Thymus (tissue), 11 donors: ENCODE measurements at regions not wholly inside any gene's neighbourhood (a gene's known extent, or its start where the extent isn't known, plus 50 kb on each side); places are given as distances from the start of the nearest gene placed in this dataset.
A peak's percentile ranks its signal among the peaks of the same experiment; 100 is the strongest.

Experiments
- DNase-seq, 9 donors: peaks; one replicate each; pipeline ENCODE4 v3.0.0-alpha.2; 2013; ENCODE audit warnings: low spot score in 9 of 9, low read depth in 6 of 9, missing footprints in 1 of 9
- H3K27ac ChIP-seq, 2 donors: one replicate each; pipeline ENCODE4 v1.5.1; 2013; ENCODE audit warnings: control low read depth in 1 of 2, low read depth in 1 of 2, low read length in 1 of 2, mild to moderate bottlenecking in 1 of 2, moderate library complexity in 1 of 2
- H3K27me3 ChIP-seq, 2 donors: one replicate each; pipeline ENCODE4 v1.5.1; 2013; ENCODE audit warnings: low read length in 1 of 2; ENCODE audit not compliant: control insufficient read depth in 2 of 2, insufficient read depth in 1 of 2
- H3K36me3 ChIP-seq, 2 donors: one replicate each; pipeline ENCODE4 v1.5.1; 2013; ENCODE audit warnings: low read length in 1 of 2, mild to moderate bottlenecking in 1 of 2, moderate library complexity in 1 of 2; ENCODE audit not compliant: control insufficient read depth in 2 of 2, insufficient read depth in 2 of 2
- H3K4me1 ChIP-seq, 2 donors: one replicate each; pipeline ENCODE4 v1.5.1; 2013; ENCODE audit warnings: low read length in 2 of 2; ENCODE audit not compliant: control insufficient read depth in 2 of 2, insufficient read depth in 2 of 2
- H3K4me3 ChIP-seq, 2 donors: one replicate each; pipeline ENCODE4 v1.5.1; 2013; ENCODE audit warnings: low read length in 2 of 2, control low read depth in 1 of 2, mild to moderate bottlenecking in 1 of 2
- H3K9me3 ChIP-seq, 2 donors: one replicate each; pipeline ENCODE4 v1.5.1; 2013; ENCODE audit warnings: low read length in 1 of 2, mild to moderate bottlenecking in 1 of 2; ENCODE audit not compliant: control insufficient read depth in 2 of 2, insufficient read depth in 1 of 2
- WGBS: extraction: QIAGEN DNeasy Blood & Tissue Kit; methylation state at CpG from one replicate; pipeline ENCODE4 v1.1.7; 2013; 5-methylcytosine and 5-hydroxymethylcytosine counted together
- donor health status: healthy.

GRCh38 chr14:89620436-89620835 lies 203.4 kb upstream of the FOXN3 start:
- Histone ChIP-seq H3K27me3 (no peaks in the 10 kb centered on the region), H3K36me3 (no peaks in the 10 kb centered on the region), H3K4me1 (peaks cover 15 to 36% of the 10 kb centered on the region in 2 donors), H3K27ac (peak overlapping the region; percentile 65 to 66), H3K9me3 (peaks cover 0 to 4% of the 10 kb centered on the region in 2 donors), H3K4me3 (no peak overlapping the region)
- 93% methylated on average over 6 of the region's 6 CpGs for WGBS
- DNase-seq: no peak

- Histone ChIP-seq H3K4me3 (peak overlapping the region; percentile 61 to 91), H3K4me1 (peaks cover 21 to 34% of the 10 kb centered on the region in 2 donors), H3K9me3 (no peaks in the 10 kb centered on the region), H3K36me3 (no peaks in the 10 kb centered on the region), H3K27me3 (no peaks in the 10 kb centered on the region), H3K27ac (peak overlapping the region; percentile 65 to 92)
- 62% methylated on average over 4 of the region's 4 CpGs for WGBS
- peak in 1 of 9 donors; percentile 37 for DNase-seq
These were observed 202.6 kb upstream of the FOXN3 start for GRCh38 chr14:89619596-89619995.

GRCh38 chr14:89618811-89619551 lies 201.9 kb upstream of the FOXN3 start:
- H3K4me1 ChIP-seq: peaks cover 25 to 39% of the 10 kb centered on the region in 2 donors
- H3K27ac ChIP-seq: peak overlapping the region; percentile 83 to 92
- H3K27me3 ChIP-seq: no peaks in the 10 kb centered on the region
- H3K9me3 ChIP-seq: no peaks in the 10 kb centered on the region
- peak overlapping the region; percentile 65 to 91 for H3K4me3 ChIP-seq
- under 1% methylated on average over 66 of the region's 66 CpGs for WGBS
- H3K36me3 ChIP-seq: no peaks in the 10 kb centered on the region
- DNase-seq: peak; percentile 49 to 86 (median 69)

GRCh38 chr14:89618330-89618708 lies 201.3 kb upstream of the FOXN3 start:
- peaks cover 29 to 44% of the 10 kb centered on the region in 2 donors for H3K4me1 ChIP-seq
- H3K36me3 ChIP-seq: no peaks in the 10 kb centered on the region
- H3K27ac ChIP-seq: peak overlapping the region; percentile 83 to 84
- under 1% methylated on average over 6 of the region's 6 CpGs for WGBS
- H3K27me3 ChIP-seq: no peaks in the 10 kb centered on the region
- peak in 1 of 9 donors; percentile 64 for DNase-seq
- H3K9me3 ChIP-seq: no peaks in the 10 kb centered on the region
- H3K4me3 ChIP-seq: peak overlapping the region; percentile 65 to 91

- peaks cover 34 to 49% of the 10 kb centered on the region in 2 donors for H3K4me1 ChIP-seq
- WGBS: under 1% methylated on average over 20 of the region's 20 CpGs
- H3K4me3 ChIP-seq: peak overlapping the region; percentile 65 to 91
- no peaks in the 10 kb centered on the region for H3K9me3 ChIP-seq
- no peaks in the 10 kb centered on the region for H3K27me3 ChIP-seq
- H3K36me3 ChIP-seq: no peaks in the 10 kb centered on the region
- peak overlapping the region; percentile 83 to 84 for H3K27ac ChIP-seq
- peak in 5 of 9 donors; percentile 51 to 83 (median 62) for DNase-seq
These were observed 200.7 kb upstream of the FOXN3 start for GRCh38 chr14:89617481-89618329.

- peaks cover 32 to 52% of the 10 kb centered on the region in 2 donors for H3K4me1 ChIP-seq
- H3K27ac ChIP-seq: peak overlapping the region; percentile 78 to 83
- WGBS: 28% methylated on average over 5 of the region's 5 CpGs
- no peaks in the 10 kb centered on the region for H3K9me3 ChIP-seq
- DNase-seq: peak in 1 of 9 donors; percentile 72
- no peaks in the 10 kb centered on the region for H3K27me3 ChIP-seq
- H3K4me3 ChIP-seq: peak overlapping the region; percentile 65 to 91
- no peaks in the 10 kb centered on the region for H3K36me3 ChIP-seq
These were observed 199.9 kb upstream of the FOXN3 start for GRCh38 chr14:89616852-89617341.

GRCh38 chr14:89616425-89616824 lies 199.4 kb upstream of the FOXN3 start:
- Histone ChIP-seq H3K36me3 (no peaks in the 10 kb centered on the region), H3K4me1 (peaks cover 29 to 47% of the 10 kb centered on the region in 2 donors), H3K27ac (peak overlapping the region; percentile 78 to 83), H3K4me3 (peak overlapping the region; percentile 65 to 91), H3K27me3 (no peaks in the 10 kb centered on the region), H3K9me3 (no peaks in the 10 kb centered on the region)
- DNase-seq: no peak
- WGBS: 16% methylated on average over 2 of the region's 2 CpGs

- H3K4me1 ChIP-seq: peaks cover 25 to 40% of the 10 kb centered on the region in 2 donors
- WGBS: 13% methylated on average over 3 of the region's 3 CpGs
- peak overlapping the region in 1 of 2 donors; percentile 1 for H3K27ac ChIP-seq
- H3K36me3 ChIP-seq: no peaks in the 10 kb centered on the region
- H3K9me3 ChIP-seq: no peaks in the 10 kb centered on the region
- DNase-seq: peak in 1 of 9 donors; percentile 44
- no peak overlapping the region for H3K4me3 ChIP-seq
- no peaks in the 10 kb centered on the region for H3K27me3 ChIP-seq
These were observed 198.4 kb upstream of the FOXN3 start for GRCh38 chr14:89615421-89615820.
